Ishikawa (cell line): ENCODE measurements at regions not wholly inside any gene's neighbourhood (a gene's known extent, or its start where the extent isn't known, plus 50 kb on each side); places are given as distances from the start of the nearest gene placed in this dataset.

ENCODE experiments used
- CEBPB ChIP-seq: IDR thresholded peaks from 2 replicates; pipeline ENCODE4 v1.6.1; 2012
- CREB1 ChIP-seq: IDR thresholded peaks from 2 replicates; pipeline ENCODE4 v1.6.1; 2012; ENCODE audit warnings: low read depth
- EGR1 ChIP-seq: IDR thresholded peaks from 2 replicates; pipeline ENCODE4 v1.6.1; 2012
- EP300 ChIP-seq: IDR thresholded peaks from 2 replicates; pipeline ENCODE4 v1.6.1; 2012; ENCODE audit warnings: borderline replicate concordance
- FOXM1 ChIP-seq: IDR thresholded peaks from 2 replicates; pipeline ENCODE4 v1.6.1; 2012; ENCODE audit warnings: low read depth, borderline replicate concordance
- NFIC ChIP-seq: IDR thresholded peaks from 2 replicates; pipeline ENCODE4 v1.6.1; 2012
- RAD21 ChIP-seq: IDR thresholded peaks from 2 replicates; pipeline ENCODE4 v1.6.1; 2012; ENCODE audit warnings: low read depth
- TAF1 ChIP-seq: IDR thresholded peaks from 2 replicates; pipeline ENCODE4 v1.6.1; 2012; ENCODE audit warnings: low read depth, mild to moderate bottlenecking
- TCF12 ChIP-seq: IDR thresholded peaks from 2 replicates; pipeline ENCODE4 v1.6.1; 2012; ENCODE audit warnings: low read depth
- TEAD4 ChIP-seq: IDR thresholded peaks from 2 replicates; pipeline ENCODE4 v1.6.1; 2012
- YY1 ChIP-seq: IDR thresholded peaks from 2 replicates; pipeline ENCODE4 v1.6.1; 2012; ENCODE audit warnings: low read depth
- ZBTB7A ChIP-seq: IDR thresholded peaks from 2 replicates; pipeline ENCODE4 v1.6.1; 2012; ENCODE audit warnings: low read depth
- TF ChIP-seq, protein P1 (sequence below): IDR thresholded peaks from 2 replicates; pipeline ENCODE4 v1.6.1; 2012
- TF ChIP-seq, protein P2 (sequence below): IDR thresholded peaks from 2 replicates; pipeline ENCODE4 v1.6.1; 2012; ENCODE audit warnings: low read depth, mild to moderate bottlenecking
- TF ChIP-seq, protein P3 (sequence below): IDR thresholded peaks from 2 replicates; pipeline ENCODE4 v1.6.1; 2012

DNA sequence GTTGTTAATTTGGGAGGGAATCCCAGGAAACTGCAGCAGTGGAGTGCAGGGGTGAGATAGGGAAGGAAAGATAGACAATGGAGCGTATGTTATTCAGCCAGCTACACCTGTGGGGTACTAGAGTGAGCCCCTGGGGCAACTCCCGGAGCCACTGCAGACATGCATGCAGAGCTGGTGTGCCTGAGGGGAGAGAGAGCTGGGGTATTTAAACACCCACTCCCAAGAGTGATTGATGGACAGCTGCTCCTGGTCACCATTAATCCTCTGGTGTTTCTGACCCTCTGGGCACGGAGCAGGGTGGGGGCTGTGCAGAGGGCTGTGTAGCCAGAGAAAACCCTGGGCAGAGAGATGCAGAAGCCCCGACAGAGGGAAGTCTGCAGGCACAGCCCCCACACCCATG, 146.7 kb upstream of the CDH4 start:
- TF ChIP-seq, protein P1, sequence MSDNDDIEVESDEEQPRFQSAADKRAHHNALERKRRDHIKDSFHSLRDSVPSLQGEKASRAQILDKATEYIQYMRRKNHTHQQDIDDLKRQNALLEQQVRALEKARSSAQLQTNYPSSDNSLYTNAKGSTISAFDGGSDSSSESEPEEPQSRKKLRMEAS: no peak
- TF ChIP-seq RAD21: no peak
- no peak for TF ChIP-seq ZBTB7A
- no peak for TF ChIP-seq CREB1
- TF ChIP-seq YY1: no peak
- no peak for TF ChIP-seq EGR1

DNA sequence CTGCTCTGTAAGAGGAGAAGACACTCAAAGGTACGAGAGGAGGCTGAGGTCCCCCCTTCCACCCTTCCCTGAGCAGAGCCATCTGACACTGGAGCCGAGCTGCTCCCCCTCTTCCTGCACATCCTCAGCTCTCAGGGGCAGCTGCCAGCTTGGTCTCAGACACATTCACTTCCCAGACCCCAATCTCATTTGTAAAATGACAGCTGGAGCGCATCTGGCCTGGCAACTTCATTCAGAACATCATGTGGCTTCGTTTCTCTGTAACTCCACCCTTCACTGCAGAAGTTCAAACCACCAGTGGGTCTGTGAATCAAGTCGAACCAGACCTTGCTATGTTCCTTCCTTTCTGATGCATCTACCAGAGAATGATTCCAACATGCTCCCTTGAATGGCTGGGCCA, 145.6 kb upstream of the CDH4 start:
- TF ChIP-seq FOXM1 (no peak), ZBTB7A (no peak), TEAD4 (no peak), CREB1 (no peak), TCF12 (no peak), YY1 (no peak), TAF1 (no peak), EP300 (no peak), RAD21 (no peak), CEBPB (no peak), NFIC (no peak), EGR1 (no peak)
- TF ChIP-seq, protein P2, sequence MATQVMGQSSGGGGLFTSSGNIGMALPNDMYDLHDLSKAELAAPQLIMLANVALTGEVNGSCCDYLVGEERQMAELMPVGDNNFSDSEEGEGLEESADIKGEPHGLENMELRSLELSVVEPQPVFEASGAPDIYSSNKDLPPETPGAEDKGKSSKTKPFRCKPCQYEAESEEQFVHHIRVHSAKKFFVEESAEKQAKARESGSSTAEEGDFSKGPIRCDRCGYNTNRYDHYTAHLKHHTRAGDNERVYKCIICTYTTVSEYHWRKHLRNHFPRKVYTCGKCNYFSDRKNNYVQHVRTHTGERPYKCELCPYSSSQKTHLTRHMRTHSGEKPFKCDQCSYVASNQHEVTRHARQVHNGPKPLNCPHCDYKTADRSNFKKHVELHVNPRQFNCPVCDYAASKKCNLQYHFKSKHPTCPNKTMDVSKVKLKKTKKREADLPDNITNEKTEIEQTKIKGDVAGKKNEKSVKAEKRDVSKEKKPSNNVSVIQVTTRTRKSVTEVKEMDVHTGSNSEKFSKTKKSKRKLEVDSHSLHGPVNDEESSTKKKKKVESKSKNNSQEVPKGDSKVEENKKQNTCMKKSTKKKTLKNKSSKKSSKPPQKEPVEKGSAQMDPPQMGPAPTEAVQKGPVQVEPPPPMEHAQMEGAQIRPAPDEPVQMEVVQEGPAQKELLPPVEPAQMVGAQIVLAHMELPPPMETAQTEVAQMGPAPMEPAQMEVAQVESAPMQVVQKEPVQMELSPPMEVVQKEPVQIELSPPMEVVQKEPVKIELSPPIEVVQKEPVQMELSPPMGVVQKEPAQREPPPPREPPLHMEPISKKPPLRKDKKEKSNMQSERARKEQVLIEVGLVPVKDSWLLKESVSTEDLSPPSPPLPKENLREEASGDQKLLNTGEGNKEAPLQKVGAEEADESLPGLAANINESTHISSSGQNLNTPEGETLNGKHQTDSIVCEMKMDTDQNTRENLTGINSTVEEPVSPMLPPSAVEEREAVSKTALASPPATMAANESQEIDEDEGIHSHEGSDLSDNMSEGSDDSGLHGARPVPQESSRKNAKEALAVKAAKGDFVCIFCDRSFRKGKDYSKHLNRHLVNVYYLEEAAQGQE: no peak
- TF ChIP-seq, protein P1: no peak
- TF ChIP-seq, protein P3, sequence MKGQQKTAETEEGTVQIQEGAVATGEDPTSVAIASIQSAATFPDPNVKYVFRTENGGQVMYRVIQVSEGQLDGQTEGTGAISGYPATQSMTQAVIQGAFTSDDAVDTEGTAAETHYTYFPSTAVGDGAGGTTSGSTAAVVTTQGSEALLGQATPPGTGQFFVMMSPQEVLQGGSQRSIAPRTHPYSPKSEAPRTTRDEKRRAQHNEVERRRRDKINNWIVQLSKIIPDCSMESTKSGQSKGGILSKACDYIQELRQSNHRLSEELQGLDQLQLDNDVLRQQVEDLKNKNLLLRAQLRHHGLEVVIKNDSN: no peak

DNA sequence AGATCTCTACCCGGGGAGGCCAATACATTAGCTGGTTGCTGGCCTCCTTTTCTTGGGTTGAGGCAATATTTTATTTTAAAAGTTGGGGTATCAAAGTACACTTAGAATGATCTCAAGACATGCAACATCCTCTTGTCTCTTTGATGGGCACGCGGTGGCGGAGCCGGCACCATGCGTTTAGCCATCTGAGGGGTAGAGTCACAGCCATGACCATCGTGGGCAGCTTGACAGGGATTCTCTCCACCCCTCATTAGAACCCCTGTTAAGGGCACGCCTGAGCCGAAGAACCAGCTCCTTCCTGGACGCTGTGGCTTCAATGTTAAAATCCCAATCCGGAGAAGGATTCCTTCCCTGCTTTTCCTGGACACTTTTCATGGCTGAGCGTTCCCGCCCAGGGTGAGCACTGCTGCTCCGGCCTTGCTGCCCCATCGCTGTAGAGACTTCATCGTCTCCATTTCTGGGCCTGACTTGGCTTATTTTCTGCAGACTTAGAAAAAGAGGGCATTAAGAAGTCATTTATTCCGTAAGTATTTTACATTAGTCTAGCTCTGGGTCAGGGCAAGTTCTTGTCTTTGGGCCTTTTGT, 142.7 kb upstream of the CDH4 start:
- TF ChIP-seq, protein P1: no peak
- TF ChIP-seq, protein P3: no peak
- TF ChIP-seq CEBPB: no peak
- TF ChIP-seq TCF12: no peak
- TF ChIP-seq ZBTB7A: no peak
- TF ChIP-seq TAF1: no peak
- TF ChIP-seq YY1: no peak
- TF ChIP-seq EGR1: no peak
- TF ChIP-seq EP300: no peak
- TF ChIP-seq NFIC: no peak
- TF ChIP-seq, protein P2: no peak
- no peak for TF ChIP-seq CREB1
- no peak for TF ChIP-seq TEAD4
- TF ChIP-seq FOXM1: no peak

DNA sequence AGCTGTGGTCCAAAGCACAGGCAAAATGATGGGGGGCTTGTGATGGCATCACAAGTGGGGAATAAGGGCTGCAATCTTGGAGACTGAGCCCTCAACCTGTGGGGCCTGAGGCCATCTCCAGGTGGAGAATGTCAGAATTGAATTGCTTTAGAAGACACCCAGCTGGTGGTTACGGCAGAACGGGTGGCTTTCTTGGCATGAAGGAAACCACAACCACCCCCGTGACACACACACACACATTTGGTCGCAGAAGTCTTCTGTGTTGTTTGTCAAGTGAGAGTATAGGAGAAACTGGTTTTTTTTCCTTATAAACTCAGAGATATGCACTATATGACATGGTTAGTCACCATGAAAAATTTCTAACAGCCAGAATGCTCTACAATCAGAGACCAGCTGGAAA, 139.5 kb upstream of the CDH4 start:
- TF ChIP-seq, protein P2: no peak
- TF ChIP-seq NFIC (no peak), CREB1 (no peak), EGR1 (no peak), EP300 (no peak), TCF12 (no peak), TAF1 (no peak), ZBTB7A (no peak), TEAD4 (no peak), RAD21 (no peak), CEBPB (no peak), YY1 (no peak), FOXM1 (no peak)
- TF ChIP-seq, protein P3: no peak
- TF ChIP-seq, protein P1: no peak
